HG03108 (cell line): ENCODE measurements at regions not wholly inside any gene's neighbourhood (a gene's known extent, or its start where the extent isn't known, plus 50 kb on each side); places are given as distances from the start of the nearest gene placed in this dataset.

Experiments
- ATAC-seq: cut with Tn5 transposase; IDR thresholded peaks from one replicate; pipeline ENCODE4 v1.9.1; 2021; ENCODE audit warnings: moderate library complexity; ENCODE audit not compliant: unreplicated experiment

DNA sequence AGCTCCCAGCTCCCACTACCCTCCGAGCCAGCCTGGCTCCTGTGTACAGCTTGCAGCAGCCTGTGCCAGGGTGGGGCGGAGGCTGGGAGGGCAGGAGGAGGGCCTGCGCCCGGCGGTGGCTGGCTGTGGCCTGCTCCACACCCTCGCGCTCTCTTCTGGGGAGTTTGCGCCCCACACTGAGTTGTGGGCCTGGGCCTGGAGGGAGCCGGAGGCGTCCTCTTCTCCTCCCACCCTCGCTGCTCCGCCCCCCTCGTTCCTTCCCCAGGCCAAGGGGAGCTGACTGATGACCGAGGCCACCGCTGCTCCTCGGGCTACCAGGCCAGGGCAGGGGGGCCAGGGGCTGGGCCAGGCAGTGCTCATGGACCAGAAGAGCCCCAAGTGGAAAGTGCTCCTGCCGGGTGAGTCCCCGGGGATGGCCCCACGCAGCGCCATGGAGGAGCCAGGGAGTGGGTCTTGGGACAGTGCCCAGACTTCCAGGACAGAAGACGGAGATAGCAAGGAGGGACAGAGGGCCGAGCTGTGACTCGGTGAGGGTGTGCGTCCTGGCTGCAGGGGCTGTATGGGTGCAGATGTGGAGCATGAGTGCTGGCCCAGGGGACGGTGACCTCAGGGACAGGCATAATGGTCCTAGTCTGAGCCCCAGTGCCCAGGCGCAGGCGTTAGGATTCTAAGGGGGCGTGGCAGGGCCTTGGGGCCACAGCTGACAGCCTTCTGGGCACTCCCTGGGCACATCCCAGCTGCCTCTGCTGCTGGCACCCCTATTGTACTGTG, 242.1 kb upstream of the GSE1 start:
- ATAC-seq, result no peak

DNA sequence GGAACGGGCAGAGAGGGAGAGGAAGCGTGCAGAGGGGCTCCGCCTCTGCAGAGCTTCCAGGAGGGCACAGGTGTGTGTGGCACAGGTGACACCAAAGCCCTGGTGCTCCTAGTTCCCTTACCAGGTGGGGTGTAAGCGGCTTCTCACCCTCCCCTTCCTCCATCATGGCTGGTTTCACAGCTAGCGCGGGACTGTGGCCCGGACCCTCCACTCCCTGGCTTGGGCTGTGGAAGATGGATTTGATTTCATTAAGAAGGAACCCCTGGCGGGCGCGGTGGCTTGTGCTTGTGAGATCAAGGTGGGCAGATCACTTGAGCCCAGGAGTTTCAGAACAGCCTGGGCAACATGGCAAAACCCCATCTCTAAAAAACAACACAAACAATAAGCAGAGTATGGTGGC, 241.2 kb upstream of the GSE1 start:
- ATAC-seq, result no peak

DNA sequence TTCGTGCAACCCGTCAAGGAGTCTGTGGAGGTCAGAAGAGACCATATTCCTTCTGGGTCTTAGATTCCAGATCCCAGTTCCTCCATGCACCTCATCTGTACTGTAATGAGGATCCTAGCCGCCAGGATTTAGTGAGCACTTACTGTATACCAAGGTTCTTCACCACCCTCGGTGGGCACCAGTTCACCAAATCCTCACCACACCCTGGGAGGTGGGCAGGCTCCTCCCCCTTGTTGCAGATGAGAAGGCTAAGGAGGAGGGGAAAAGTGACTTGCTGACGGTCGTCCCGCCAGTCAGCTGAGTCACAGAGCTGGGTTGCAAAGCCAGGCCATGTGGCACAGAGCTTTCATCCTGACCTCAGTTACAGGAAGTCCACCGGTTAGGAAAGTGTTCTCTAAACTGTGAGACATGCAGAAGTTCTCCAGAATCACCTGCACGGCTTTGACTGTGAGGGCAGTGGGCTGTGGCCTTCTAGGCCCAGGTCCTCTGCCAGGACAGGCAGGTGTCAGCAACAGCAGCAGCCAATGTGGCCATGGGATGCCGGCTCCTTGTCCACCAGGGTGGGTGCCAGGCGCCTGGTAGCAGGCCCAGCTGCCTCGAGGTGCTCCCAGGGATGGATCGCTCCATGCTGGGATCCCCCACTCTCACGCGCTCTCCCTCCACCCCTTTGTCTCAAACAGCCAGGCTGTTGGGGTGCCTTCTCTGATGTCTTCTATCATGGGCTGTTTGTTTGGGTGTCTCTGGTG, 240.3 kb upstream of the GSE1 start:
- ATAC-seq, result no peak

DNA sequence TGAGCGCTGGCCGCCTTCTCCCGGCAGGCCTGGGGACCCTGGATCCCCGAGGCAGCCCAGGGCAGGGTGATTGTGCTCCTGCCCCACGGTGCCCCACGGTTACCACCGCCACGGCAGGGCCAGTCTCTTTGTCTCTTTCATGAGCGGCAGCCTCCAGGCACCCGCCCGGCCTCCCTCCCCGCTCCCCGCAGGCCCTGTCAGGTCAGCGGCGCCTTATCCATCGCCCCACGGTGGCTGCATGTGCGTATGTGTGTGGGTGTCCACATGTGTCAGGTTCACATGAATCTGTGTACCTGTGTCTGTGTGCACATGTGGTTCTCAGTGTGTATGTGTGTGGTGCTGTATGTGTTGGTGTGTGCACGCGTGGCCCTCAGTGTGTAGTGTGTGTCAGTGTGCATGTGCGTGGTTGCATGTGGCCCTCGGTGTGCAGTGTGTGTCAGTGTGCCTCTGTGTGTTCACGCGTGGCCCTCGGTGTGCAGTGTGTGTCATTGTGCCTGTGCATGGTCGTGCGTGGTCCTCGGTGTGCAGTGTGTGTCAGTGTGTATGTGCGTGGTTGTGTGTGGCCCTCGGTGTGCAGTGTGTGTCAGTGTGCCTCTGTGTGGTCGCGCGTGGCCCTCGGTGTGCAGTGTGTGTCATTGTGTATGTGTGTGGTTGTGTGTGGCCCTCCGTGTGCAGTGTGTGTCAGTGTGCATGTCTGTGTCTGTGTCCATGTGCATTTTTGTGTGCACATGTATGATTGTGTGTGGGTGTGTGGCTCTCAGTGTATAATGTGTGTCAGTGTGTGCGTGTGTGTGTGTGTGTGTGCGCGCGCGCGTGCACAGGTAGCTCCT, 239.2 kb upstream of the GSE1 start:
- no peak for ATAC-seq

DNA sequence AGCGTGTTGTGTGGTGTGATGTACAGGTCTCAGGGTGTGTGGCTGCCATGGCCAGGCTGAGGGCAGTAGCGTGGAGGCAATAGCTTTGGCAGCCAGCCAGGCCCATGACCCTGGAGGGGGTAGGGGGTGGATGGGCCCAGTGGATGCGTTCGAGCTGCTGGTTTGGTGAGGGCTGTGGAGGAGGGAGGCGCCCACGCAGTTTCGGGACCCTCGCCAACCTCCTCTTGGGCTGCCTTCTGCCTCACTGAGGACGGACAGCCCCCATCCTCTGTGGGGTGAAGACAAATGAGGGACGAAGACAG, 238.6 kb upstream of the GSE1 start:
- ATAC-seq, result no peak

DNA sequence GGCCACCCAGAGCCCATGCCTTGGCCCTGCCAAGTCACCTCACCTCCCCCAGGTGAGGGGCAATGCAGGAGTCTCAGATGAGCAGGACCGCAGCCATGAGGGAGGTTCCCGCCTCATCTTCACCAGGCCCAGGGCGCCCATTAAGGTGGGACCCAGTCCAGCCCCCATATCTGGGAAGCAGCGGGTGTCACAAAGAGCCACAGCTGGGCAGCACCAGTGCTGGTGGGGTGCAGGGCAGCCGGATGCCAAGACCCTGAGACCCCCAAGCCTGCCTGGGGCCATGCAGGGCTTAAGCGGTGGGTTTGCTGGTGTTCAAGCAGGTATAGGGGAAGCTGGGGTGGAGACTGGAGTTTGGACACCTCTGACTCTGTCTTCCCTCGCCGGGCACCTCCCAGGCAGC, 237.8 kb upstream of the GSE1 start:
- no peak for ATAC-seq

DNA sequence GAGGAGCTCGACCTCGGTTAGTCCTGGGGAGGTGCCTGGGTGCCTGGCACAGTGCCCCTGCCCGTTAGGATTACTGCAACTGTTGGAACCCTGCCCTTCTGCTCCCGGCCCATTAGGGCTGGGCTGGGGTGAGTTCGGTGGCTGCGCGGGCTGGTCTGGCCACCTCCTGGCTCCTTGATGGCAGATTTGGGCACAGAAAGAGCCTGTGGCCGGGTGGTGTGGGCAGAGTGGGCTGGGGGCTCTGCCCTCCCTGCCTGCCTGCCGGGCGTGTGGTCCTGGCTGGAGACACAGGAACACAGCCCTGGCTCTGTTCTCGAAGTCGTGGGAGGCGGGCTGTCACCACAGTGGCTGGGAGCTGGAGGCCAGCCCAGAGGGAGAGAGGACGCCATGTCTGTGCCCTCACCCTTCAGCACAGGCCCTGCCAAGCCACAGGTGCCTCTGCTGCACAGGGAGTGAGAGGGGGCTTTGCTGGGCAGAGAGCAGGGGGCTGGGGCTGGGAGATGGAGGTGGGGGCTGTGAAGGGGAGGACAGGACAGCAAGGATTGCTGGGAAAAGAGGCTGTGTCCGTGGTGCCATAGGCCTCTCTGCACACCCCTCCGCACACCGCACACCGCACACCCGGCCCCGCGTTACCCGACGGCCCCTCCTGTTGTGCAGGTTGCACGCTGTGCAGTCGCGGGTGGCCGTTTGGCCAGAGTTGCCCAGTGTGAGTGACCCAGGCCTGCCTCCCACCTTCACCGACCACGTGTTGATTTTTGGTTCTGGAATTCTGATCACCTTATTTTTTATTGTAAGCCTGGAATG, 236.6 kb upstream of the GSE1 start:
- no peak for ATAC-seq

DNA sequence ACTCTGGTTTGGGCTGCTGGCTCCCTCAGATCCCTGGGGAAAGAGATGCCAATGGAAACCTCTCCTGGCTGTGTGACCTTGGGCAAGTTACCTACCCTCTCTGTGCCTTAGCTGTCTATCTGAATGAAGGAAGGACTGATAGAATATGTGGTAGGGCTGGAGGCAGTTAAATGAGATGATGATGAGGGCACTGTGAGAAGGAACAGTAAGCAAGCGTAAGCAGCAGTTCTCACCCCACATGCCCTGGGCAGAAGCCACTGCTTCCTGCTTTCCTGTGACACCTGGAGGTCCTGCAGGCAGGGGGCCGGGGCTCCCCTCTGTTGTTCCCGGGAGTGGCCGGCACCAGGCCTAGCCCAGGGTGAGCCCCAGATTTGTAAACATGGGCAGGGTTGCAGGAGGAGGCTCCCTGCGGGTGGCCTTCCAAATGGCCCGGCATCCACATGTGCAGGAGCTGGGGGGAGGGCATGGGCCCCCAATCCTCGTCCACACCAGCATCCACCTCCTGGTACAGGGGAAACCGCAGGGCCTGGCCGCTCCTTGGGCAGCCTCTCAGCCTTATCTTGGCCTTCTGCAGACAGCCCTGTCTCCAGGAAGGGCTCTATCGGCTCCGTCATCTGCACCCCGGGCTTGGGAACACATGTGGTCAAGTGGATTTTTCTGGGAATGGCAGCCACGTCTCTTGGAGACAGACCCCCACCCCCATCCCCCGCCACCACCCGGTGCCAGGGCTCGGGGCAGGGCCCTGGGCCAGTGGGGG, 235.6 kb upstream of the GSE1 start:
- no peak for ATAC-seq

DNA sequence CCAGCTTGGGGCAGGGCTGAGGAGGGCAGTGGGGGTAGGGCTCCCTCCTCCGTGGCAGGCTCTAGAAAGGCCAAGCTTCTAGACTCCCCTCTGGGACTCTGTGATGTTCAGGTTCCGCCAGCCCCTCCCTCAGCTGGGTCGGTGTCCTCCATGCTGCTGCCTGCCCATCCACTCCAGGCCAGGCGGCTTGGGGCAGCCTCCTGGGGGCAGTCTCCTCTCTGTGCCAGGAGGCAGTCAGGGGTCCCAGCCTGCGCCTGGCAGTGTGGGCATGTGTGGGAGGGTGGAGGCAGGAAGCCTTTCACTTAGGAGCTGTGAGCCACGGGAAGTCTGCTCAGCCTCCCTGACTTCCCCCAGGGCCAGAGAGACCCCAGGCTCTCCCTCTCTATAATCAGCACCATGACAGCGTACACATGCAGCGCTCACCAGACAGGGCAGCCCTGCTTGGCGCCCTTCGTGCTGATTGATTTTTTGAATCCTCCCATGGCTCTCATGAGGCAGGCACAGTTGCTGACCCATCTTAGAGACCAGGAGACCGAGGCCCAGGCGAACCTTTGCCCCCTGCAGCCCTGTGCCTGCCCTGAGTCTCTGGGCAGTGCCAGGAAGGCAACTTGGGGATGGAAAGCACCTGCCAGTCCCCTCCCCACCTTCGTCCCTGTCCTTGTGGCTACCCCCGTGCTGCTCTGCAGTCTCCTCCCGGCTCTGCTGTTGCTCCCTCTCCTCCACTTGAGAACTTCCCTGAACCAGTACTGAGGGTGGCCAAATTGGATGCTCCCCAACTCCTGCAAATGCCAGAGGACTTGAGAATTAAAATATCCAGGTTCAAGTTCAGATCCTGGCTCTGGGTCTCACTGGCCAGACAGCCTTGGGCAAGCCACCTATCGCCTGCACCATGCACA, 234.7 kb upstream of the GSE1 start:
- ATAC-seq, result no peak

DNA sequence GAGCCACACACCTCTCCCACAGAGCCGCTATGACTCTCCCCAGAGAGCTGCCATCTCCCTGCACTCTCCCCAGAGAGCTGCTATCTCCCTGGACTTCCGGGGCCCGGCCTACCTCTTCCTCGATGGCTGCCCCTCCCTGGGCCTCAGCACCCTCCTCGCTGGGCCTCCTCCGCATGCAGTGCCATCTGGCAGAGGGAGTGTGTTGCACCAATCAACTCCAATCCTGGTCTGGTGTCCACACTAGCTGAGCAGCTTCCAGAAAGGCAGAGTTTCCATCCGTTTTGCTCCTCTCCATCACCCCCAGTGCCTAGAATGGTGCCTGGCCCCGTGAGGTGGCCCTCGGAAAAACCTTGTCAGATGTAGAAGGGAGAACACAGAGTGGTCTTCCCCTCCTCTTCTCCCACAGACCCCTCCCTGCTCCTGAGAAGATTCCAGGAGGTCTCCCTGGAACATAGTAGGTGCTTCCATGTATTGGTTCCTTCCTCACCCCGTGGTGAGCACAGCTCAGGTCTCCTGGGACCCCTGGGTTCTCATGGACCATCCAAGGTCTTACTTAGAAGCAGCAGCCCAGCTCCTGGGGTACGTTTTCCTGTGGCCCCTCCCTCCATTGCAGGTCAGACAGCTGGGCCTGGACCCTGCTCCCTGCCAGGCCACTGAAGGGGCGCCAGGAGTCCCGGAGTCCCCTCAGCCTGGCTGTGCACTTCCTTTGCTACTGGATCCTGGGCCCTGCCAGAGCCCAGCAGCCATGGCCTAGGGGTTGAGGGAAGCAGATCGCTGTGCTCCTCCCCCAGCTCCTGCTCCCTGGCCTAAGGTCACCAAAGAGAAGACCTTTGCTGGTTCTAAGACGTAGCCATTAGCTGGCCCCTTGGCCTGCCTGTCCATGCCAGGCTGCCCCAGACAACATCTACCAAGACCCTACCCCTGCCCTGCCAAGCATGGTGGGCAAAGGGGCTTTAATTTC, 233.8 kb upstream of the GSE1 start:
- no peak for ATAC-seq

DNA sequence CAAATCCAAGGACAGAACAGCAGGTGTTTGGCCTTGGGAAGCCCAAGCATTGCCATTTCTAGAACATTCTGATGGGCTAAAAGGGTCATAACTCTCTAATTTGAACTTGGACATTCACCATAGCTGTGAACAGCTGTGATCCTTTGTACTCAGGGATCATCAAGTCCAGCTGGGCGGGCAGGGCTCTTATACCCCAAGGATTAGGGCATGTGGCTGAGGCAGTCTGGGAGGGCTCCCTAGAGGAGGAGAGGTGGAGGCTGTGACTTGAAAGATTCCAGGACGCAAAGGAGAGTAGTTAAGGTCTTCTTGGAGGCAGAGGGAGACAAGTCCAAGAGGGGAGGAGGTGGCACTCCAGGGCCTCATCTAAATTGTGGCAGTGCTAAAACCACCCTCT, 233.1 kb upstream of the GSE1 start:
- no peak for ATAC-seq

DNA sequence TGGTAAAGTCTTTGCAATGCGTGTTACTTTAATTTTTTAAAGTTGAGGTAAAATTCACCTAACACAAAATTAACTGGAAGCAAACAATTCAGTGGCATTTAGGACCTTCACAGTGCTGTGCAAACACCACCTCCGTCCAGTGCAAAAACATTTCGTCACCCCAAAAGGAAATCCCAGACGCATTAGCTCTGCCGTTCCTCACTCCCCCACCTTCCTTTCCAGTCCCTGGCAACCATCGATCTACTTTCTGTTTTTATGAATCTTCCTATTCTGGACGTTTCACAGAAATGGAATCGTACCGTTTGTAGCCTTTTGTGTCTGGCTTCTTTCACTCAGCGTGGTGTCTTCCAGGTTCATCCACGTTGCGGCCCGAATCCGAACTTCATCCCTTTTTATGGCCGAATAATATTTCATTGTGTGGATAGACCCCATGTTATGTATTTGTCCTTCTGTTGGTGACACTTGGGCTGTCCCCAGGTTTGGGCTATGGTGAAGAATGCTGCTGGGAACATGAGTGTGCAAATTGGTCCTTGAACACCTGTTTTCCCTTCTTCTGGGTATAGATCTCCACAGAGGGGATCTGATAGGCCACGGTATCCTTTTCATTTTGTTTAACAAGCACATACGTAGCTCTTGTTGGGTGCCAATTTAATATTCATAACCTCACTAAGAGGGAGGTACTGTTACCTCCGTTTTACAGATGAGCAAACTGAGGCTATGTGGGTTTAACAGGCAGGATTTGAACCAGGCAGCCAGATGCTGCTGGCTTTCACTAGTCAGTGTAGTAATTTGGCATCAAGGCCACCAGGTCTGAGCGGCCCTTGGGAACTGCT, 232.0 kb upstream of the GSE1 start:
- ATAC-seq, result no peak

DNA sequence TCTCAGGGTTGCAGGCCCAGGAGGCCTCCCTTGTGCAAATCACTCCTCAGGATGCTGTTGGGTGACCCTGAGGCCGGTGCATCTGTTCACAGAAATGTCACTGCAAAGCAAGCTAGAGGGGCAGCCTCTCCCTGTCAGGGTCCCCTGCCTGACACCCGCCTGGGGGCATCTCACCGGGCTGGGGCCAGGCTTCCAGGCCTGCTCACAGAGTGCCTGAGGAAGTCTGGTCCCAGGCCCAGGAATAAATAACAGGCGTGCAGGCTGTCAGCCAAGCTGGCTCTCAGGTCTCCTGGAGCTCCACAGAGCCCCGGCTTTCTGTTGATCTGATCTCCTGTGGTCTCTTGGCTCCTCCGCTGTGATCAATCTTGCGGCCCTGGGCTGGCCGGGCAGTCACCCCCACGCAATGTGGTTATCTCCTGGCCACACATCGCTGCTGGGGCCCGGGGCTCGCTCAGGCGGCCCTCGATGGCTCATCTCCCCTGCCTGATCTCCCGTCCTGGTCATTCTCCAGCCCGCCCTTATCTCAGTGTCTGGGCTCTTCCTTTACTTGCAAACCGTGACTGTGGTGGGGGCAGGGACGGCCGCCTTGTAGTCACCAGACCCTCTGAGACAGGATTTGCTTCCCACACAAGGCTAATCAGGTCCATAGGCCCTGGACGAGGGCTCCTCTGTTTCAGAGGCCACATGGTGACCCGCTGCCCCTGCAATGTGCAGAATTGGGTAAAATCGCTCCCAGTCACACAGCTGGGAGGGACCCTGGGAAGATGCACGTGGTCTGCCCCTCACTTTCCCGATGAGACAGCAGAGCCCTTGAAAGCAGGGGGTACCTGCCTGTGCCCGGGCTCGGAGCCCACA, 231.2 kb upstream of the GSE1 start:
- ATAC-seq, result no peak

DNA sequence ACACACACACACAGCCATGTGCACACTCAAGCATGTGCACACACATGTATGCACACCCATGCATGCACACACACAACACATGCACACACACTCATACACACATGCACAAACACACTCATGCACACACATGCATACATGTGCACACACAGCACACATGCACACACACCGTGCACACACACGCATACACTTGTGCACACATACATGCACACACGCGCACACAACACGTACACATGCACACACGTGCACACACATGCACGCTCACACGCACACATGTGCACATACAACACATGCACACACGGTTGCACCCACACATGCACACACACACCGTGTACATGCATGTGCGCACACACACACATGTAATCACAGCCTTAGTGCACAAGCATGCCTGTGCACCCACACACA, 230.4 kb upstream of the GSE1 start:
- no peak for ATAC-seq

DNA sequence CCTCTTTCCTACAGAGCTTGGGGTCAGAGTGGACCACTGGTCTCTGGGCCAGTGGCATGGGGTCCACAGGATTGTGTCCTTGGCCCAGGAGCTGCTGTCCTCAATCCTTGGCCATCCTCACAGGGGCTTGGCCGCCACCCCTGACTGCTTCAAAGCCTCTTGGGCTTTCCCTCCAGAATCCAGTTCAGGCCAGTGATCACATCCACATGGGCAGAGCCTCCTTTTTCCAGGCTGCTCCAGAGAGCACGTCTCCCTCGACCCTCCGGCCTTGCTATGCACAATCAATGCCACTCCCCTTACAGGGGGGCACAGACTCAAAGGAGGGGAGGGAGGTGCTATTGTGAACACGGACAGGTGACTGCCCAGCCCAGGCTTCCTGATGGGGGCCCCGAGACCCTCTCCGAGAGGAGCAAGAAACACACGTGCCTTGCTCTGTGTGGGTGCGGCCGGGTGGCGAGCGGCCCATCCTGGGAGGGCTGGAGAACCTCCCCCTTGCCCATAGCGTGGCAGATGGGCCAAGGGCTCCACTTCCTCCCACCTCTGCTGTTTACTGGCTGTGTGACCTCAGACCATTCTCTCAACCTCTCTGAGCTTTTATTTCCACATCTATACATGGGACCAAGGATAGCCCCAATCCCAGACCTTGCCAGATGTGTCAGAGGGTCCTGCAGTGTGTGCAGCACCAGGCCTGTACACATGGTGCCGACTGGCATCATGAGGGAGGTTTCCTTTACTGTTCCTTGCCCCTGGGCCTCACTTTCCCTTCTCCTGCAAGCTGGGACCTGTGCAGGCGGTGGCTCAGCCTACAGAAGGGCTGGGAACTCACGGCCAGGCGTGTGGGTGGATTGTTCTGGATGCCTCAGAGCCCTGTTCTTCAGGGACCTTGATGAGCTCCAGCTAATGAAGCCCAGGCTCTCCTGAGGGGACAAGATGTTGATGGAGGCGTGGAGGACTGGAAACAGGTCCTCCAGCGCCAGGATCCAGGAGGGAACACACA, 229.0 kb upstream of the GSE1 start:
- no peak for ATAC-seq
